SKM-1 treated with dmso at 0.1 percent for 144 hours (cell line): ENCODE measurements at regions not wholly inside any gene's neighbourhood (a gene's known extent, or its start where the extent isn't known, plus 50 kb on each side); places are given as distances from the start of the nearest gene placed in this dataset.
"Not testable (repeated sequence)": the region's sequence is repeated elsewhere in the genome, so short reads cannot be mapped to it uniquely, and the experiment has no call there.

Experiments used
- DNase-seq: peaks from one replicate; lab custom pipeline; 2025; ENCODE audit not compliant: unreplicated experiment; lab: John Stamatoyannopoulos, UW

DNA sequence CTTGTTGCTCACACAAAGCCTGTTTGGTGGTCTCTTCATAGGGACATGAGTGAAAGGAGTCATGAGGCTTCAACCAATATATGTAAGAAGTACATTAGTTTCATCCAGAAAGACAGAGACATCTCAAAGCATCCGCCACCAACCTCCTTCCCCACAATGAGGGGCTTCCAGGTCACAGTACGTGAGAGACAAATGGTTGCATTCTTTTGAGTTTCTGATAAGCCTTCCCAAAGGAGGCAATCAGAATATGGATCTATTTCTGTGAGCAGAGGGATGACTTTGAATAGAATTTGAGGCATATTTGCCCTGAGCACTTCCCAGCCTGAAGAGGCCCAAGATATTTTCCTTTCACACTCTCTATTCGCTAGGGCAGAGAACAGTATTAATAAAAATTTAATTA, 931.1 kb downstream of the FAM181B start:
- DNase-seq: no peak

DNA sequence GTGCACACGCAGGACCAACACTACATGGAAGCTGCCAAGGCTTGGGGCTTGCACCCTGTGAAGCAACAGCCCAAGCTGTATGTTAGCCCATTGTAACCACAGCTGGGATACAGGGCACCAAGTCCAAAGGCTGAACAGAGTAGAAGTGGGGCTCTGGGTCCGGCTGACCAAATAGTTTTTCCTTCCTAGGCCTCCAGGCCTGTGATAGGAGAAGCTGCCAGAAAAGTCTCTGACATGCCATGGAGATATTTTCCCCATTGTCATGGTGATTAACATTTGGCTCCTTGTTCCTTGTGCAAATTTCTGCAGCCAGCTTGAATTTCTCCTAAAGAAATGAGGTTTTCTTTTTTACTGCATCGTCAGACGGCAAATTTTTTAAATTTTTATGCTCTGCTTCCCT, 941.2 kb downstream of the FAM181B start:
- no peak for DNase-seq

DNA sequence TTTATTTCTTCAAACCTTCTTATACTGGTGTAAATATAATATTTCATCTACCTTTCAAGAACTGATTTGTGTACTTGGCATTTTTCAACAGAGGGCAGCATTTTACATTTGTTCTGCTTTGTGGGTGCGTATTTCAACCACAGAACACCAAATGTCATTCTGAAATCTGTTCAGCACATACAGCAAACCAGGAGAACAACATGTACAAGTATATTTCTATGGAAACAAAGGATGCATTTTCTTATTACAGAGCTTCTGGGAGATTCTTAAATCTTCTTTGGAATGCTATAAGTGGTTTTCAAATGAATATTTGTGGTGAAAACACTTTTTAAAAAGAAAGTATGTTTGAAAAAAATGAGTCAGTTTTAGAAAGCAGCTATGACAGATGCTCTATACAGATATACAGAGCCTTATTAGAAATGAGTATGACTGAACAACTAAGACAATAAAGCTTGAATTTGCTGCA, 946.0 kb downstream of the FAM181B start:
- no peak for DNase-seq

DNA sequence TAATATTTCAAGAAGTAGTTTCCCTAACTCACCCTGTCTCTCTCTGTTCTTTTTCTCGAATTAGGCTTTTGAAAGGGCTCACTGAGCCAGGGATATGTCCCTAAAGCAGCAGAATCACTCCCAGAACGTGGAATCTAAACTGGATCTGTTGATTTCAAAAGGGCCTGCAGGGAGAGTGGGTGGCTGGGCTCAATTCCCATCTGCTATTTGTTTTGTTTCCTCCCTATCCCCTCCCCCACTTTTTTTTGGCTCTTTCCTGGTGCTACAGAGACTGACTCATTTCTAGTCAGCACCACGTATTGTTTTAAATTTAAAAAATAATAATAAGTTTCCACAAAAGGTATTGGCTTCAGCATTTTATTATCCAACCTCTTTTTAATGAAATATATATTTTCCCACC, 961.5 kb downstream of the FAM181B start:
- no peak for DNase-seq

DNA sequence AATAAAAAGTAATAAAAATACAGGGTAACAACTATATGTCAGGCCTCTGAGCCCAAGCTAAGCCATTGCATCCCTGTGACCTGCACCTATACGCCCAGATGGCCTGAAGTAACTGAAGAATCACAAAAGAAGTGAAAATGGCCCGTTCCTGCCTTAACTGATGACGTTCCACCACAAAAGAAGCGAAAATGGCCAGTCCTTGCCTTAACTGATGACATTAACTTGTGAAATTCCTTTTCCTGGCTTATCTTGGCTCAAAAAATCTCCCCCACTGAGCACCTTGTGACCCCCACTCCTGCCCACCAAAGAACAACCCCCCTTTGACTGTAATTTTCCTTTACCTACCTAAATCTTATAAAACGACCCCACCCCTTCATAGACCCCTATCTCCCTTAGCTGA, 963.8 kb downstream of the FAM181B start:
- not testable (repeated sequence) for DNase-seq

DNA sequence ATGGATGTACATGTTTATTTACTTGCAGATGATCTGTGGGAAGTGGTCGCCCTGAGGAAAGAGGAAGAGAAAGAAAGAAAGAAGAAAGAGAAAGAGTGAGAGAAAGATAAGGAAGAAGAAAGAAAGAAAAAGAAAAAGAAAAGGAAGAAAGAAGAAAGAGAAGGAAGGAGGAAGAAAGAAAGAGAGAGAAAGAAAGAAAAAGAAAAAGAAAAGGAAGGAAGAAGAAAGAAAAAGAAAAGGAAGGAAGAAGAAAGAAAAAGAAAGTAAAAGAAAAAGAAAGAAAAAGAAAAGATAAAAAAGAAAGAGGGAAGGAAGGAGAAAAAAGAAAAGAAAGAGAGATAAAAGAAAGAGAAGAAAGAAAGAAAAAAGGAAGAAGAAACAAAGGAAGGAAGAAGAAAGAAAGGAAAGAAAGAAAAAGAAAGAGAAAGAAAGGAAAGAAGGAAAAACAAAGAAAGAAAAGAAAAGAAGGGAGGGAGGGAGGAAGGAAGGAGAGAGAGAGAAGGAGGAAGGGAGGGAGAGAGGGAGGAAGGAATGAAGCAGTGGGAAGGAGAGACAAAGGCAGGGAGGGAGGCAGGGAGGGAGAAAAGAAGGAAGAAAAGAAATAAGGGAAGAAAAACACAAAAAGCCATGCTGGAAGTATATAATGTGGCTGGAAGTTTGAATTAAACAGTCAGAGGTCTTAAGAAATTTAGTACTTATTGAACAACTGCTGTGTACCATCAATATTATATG, 976.6 kb downstream of the FAM181B start:
- DNase-seq: no peak

DNA sequence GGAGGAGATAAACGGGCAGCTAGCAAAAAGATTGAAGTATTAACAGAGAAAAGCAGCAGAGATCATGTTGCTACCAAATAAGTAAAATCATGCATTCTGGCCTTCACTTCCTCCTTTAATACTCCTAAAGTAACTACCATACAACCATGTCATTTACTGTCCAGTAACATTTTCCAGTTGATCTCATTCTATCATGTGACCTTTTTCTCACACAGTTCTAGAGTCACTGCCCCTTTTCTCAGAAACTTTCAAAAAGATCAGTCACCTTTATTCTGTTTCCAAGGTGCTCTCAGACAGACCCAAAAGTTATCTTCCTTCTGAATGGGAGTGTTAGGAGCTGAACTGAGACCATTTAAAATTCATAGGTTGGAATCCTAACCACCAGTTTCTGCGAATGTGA, 984.4 kb downstream of the FAM181B start:
- DNase-seq: no peak

DNA sequence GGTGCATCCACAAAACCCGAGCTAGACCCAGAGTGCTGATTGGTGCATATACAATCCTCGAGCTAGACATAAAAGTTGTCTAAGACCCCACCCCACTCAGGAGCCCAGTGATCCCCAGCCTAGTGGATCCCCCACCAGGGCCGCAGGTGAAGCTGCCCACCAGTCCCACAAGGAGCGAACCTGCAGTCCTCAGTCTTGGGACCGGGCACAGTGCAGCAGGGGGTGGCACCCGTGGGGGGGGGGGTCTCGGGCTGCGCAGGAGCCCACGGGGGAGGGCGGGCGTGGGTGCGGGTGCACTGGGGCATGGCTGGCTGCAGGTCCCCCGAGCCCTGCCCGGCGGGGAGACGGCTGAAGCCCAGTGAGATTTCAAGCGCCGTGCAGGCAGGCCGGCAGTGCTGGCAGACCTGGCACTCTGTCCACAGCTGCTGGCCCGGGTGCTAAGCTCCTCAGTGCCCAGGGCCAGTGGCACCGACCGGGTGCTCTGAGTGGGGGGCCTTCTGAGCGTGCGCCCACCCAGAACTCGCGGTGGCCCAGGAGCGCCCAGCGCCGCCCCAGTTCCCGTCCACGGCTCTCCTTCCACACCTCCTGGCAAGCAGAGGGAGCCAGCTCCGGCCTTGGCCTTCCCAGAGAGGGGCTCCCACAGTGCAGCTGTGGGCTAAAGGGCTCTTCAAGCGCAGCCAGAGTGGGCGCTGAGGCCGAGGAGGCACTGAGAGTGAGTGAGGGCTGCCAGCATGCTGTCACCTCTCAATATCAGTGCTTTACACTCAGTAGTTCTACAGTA, 989.1 kb downstream of the FAM181B start:
- no peak for DNase-seq

DNA sequence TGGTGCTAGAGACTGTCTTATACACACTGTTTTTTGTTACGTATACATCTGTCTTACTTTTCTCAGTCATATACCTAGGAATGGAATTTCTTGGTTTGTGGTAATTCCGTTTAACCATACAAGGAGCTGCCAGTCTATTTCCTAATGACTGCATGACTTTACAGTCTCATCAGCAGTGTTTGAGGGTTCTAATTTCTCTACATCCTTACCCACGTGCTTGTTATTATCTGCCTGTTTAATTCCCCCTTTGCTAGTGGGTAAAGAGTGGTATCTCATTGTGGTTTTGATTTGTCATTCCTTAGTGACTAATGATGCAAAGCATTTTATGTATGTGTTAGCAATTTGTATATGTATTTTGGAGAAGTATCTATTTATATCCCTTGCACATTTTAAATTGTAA, 1008.0 kb downstream of the FAM181B start:
- DNase-seq: no peak

DNA sequence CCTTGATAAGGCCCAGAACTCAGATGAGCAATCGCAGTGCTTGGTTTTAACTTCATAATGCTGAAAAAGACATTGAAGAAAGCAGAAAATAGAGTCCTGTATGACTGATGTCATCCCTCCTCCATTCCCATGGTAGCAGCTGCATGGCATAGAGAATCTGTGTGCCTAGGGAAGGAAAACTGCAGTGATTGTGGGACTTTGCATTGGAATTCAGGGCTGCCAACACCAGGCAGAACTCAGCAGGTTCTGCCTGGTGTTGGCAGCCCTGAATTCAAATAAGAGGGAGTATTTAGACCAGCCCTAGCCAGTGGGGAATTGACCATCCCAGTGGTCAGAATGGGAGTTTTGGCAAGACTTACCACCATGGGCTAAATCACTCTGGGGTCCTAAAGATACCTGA, 1016.0 kb downstream of the FAM181B start:
- no peak for DNase-seq

DNA sequence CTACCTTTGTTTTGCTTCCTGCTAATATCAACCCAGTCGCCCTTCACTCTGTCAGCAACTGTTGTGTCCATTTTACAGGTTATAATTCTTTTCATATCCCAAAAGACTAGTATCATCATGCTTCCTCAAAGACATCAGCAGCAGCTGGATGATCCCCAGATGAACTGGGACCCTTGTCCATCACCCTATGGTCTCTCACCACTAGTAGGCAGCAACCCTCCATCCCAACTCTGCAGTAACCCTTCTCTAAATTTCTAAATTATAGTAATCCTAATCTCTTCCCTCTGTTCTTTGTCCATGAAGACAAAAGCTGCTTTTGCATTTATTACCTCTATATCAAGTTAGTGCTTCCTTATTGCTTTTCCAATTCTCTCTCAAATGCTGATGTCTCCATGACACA, 1025.8 kb downstream of the FAM181B start:
- DNase-seq: no peak

DNA sequence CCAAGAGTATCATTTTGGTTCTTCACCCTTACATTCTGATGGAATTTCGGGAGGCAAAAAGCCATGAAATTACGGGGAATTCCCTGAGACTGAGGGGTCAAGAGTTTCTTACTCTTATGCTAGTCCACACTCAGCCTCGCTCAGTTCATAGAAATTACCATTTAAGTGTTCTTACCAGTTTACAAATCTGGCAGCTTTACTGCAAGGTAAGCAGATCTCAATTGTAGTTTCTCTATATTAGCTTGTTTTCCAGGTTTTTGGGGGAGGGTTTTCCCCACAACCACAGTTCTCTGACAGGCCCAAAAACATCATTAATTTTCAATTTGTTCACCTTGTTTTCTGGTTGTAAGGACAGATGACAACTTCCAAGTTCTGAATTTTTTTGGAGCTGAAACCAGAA, 1028.4 kb downstream of the FAM181B start:
- DNase-seq: no peak

DNA sequence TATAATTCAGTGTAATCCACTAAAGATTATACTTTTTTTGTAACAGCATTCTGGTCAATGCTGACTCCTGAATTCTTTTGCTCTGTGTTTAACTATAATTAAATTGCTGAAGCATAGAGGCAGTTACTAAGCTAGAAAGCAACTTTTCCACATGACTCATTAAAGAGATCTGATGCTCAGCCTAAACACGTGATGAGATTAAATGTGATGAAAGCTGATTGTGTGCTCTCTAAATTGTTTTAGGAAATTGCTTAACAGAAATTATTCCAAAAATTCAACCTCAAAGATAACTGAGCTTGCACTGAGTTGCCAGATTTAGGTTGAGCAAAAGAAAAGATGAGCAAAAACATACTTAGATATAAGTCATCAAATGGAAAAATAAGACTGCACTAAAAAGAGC, 1033.6 kb downstream of the FAM181B start:
- DNase-seq: no peak

DNA sequence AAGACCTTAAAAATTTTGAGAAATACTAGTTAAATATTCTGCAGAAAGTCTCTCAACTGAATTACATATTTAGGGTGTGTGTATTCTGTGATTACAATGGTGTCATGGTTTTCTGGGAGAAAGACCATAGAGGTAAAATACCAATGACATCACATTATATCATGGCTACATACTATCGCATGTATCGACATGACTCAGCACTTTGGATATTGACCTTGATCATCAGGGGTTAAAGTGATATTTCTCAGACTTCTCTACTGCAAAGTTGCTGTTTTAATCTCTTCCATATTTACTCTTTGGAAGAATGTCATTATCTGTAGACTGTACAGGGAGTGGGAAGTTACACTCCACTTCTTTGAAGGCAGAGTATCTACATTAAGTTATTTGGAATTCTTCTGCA, 1046.6 kb downstream of the FAM181B start:
- DNase-seq: no peak

DNA sequence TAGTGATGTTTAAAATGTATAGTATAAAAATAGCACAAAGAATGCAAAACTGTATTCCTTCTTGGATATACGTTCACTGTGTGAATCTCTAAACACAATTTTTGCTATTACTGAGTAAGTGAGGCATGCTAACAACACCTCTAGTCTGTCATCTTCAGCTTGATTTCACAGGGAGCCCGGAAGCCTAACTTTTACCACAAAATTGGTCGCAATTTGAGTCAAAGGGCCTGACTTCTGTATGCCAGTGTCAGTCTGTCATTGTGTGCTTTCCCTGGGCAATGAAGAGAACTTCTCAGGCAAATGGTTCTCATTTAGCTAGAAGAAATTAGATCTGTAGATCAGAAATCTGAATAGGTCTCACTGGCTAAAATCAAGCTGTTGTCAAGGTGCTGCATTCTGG, 1059.5 kb downstream of the FAM181B start:
- no peak for DNase-seq

DNA sequence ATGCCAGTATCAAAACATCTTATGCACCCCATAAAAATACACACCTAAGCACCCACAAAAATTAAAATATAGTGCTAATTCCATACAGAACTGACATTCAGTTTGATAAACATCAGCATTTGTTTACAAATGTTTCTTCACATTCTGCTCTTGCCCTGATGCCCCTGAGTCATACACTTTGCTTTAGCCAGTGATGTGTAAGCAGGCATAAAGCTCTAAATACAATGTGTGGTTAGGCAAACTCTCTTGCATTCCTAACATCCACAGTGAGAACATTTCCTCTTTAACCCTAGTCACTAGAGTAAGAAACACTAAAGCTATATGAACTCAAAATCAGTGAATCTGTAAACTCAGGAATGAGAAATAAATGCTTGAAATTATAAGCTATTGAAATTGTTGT, 1060.7 kb downstream of the FAM181B start:
- no peak for DNase-seq

DNA sequence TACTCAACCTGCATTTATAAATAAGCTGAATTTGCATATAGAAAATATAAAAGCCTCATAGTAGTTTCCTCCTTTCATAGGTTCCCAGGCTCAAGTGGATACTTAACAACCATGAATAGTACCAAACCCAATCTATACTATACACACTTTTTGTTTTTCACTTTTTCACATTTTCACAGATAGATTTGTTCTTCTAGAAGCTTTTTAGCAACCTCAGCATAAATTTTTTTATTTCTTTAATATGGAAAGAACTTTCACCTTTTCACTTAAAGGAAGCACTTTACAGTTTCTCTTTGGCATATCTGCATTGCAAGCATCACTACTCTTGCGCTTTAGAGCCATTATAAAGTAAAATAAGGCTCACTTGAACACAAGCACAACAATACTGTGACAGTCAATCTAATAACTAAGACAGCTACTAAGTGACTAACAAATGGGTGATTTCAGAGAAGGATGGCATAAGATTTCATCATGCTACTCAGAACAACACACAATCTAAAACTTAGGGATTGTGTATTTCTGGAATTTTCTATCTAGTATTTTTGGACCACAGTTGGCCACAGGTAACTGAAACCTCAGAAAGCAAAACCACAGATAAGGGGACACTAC, 1063.6 kb downstream of the FAM181B start:
- no peak for DNase-seq

DNA sequence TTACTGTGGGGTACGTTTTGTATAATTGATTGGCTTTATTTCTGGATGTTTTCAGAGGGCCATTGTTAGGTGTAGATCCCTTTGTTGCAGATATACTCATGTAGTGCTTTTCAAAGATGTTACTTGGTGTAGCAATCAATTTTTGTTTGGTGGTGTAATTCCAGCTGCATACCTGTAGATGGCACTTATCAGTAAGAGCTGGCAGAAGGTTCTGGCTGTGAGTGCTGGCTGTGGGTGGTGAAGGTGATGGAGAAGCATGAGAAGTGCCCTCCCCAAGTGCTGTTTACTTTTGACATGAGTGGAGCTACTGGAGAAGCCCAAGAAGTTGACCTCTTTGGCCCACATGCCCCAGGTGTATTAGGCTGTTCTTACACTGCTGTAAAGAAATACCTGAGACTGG, 1074.9 kb downstream of the FAM181B start:
- DNase-seq: peak; percentile 52

DNA sequence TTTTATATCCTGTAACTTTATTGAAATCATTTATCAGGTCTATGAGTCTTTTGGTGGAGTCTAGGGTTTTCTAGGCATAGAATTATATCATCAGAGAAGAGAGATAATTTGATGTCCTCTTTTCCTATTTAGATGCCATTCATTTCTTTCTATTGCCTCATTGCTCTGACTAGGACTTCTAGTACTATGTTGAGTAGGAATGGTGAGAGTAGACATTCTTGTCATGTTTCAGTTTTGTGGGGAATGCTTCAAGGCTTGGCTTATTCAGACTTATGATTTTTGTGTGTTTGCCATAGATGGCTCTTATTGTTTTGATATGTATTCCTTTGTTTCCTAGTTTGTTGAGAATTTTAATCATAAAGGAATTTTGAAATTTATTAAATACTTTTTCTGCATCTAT, 1078.3 kb downstream of the FAM181B start:
- no peak for DNase-seq

DNA sequence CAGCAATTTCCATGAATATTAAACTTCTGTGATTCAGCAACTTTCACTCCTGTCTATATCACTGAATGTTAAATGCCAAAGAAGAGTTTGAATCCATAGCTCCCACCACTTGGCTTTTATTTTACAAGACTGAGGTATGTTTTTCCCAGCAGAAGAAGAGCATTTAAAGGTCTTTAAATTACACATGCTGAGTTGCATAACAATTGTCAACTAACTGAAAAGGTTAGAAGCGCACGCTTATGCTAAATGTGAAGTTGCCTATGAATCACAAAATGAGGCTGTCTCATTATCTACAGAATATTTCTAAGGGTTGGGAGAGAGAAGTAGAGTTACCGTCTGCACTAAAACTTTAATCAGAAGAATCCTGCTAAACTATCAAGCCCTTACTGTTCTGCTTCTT, 1086.3 kb downstream of the FAM181B start:
- DNase-seq: no peak

DNA sequence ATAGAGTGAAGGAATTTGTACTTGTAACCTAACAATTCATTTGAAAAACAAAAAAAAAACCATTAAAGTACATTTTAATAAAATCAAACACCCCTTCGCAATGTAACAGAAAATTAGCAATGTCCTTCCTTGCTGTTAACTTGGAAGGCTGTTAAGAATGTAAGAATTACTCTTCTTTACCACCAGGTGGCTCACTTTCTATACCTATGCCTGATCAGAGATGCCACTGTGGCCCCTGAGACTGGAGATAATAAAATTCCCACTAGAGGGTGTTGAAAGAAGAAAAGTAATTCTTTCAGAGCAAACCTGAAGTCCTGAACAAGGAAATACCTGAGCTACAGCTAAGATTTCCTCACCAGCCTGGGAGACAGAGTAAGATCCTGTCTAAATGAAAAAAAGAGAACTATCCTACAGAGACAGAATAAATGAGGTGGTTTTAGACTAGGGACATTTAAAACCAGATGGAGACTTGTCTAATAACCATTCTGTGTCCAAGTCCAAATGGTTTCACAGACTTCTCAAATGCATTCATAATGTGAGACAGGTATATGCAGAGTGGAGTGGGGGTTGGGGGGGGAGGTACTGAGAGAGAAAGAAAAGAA, 1089.3 kb downstream of the FAM181B start:
- DNase-seq: peak; percentile 68

DNA sequence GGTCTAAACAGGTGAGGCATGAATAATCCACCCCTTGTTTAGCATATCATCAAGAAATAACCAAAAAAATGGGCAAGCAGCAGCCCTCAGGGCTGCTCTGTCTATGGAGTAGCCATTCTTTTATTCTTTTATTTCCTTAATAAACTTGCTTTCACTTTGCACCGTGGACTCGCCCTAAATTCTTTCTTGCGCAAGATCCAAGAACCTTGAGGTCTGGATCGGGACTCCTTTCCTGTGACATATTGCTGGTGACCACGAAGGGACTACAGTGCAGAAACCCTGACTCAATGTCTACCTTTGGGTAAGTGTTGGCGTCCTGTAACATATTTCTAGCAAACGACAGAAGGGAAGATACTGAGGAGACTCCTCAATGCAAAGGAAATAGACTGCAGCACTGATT, 1099.2 kb downstream of the FAM181B start:
- no peak for DNase-seq
